Lower lobe of right lung (tissue), 2 donors: ENCODE measurements at regions not wholly inside any gene's neighbourhood (a gene's known extent, or its start where the extent isn't known, plus 50 kb on each side); places are given as distances from the start of the nearest gene placed in this dataset.

Experiments used
- ATAC-seq, 2 donors: fragments of 200-7000 bp; cut with Tn5 transposase; one replicate each; pipeline ENCODE4 v1.9.1; 2020 to 2022; ENCODE audit warnings: mild to moderate bottlenecking in 2 of 2, moderate library complexity in 2 of 2
- DNase-seq: peaks from one replicate; pipeline ENCODE4 v3.0.0-alpha.2; 2020
- H3K27ac ChIP-seq: fragments of 200-600 bp; one replicate; pipeline ENCODE4 v1.8.0; 2022
- H3K27me3 ChIP-seq: fragments of 200-600 bp; one replicate; pipeline ENCODE4 v1.8.0; 2022; ENCODE audit warnings: low read depth
- H3K36me3 ChIP-seq: fragments of 200-600 bp; one replicate; pipeline ENCODE4 v1.8.0; 2022; ENCODE audit warnings: mild to moderate bottlenecking
- H3K4me1 ChIP-seq: fragments of 200-600 bp; one replicate; pipeline ENCODE4 v1.8.0; 2022
- H3K4me3 ChIP-seq: fragments of 200-600 bp; one replicate; pipeline ENCODE4 v1.8.0; 2022; ENCODE audit warnings: mild to moderate bottlenecking
- H3K9me3 ChIP-seq: fragments of 200-600 bp; one replicate; pipeline ENCODE4 v1.8.0; 2022
- CTCF ChIP-seq: fragments of 200-600 bp; IDR thresholded peaks from one replicate; pipeline ENCODE4 v1.8.0; 2022; ENCODE audit warnings: antibody characterized with exemption, mild to moderate bottlenecking
- intact Hi-C: fragments of 100-400 bp; cut with DNase I; formaldehyde crosslinking; loops from one replicate; pipeline ENCODE4 v1.11.0; 2022
- donor health status: DM: no; HTN: yes; CAD: no; lungs with severe emphysema.

- Histone ChIP-seq H3K4me3 (no peak overlapping the region), H3K27me3 (no peaks in the 10 kb centered on the region), H3K36me3 (no peaks in the 10 kb centered on the region), H3K9me3 (peaks cover 3% of the 10 kb centered on the region), H3K27ac (no peak overlapping the region), H3K4me1 (no peaks in the 10 kb centered on the region)
- DNase-seq (no peak), ATAC-seq (no peak)
- intact Hi-C loops: no loop called here
- TF ChIP-seq CTCF: no peak
Measured at GRCh38 chr22:49298834-49299750, 528.6 kb downstream of the BRD1 start.

DNA sequence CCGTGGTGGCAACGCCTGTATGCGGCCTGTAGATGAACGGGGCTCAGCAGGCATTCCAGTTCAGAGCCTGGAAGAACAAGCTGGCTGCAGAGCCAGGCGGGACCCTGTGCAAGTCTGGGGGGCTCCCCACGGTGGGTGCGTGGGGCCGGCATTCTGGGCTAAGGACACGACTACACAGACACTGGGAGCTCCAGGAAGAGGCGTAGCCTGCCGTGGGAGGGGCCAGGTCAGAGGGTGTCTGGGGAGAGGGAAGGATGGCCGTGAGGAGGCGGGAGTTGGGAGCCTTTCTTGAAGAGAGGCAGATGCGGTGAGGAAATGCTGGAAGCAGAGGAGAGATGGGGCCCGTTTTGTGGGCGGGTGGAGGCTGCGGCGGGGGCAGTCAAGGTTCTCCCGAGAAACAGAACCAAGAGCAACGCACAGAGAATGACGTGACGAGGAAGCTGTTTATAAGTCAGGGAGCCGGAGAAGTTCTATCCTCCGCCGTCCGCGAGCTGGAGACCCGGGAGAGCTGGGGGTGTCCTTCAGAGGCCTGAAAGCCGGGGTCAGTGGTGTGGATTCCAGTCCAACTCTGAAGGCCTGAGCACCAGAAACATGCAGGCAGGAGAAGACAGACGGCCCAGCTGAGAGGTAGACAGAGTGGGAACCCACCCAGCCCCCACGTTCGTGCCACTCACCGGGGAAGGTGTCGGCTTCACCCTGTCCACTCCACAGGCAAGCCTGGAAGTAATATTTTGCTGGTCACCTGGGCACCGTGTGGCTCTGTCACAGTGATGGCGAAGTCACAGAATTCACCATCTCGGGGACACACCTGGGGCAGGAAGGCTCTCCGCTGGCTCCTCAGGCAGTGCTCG lies 529.6 kb downstream of the BRD1 start:
- no peak overlapping the region for H3K4me3 ChIP-seq
- no peak overlapping the region for H3K27ac ChIP-seq
- no peak for TF ChIP-seq CTCF
- ATAC-seq (no peak), DNase-seq (no peak)
- peaks cover 8% of the 10 kb centered on the region for H3K9me3 ChIP-seq
- H3K27me3 ChIP-seq: no peaks in the 10 kb centered on the region
- no peaks in the 10 kb centered on the region for H3K36me3 ChIP-seq
- intact Hi-C loops: no loop called here
- no peaks in the 10 kb centered on the region for H3K4me1 ChIP-seq

DNA sequence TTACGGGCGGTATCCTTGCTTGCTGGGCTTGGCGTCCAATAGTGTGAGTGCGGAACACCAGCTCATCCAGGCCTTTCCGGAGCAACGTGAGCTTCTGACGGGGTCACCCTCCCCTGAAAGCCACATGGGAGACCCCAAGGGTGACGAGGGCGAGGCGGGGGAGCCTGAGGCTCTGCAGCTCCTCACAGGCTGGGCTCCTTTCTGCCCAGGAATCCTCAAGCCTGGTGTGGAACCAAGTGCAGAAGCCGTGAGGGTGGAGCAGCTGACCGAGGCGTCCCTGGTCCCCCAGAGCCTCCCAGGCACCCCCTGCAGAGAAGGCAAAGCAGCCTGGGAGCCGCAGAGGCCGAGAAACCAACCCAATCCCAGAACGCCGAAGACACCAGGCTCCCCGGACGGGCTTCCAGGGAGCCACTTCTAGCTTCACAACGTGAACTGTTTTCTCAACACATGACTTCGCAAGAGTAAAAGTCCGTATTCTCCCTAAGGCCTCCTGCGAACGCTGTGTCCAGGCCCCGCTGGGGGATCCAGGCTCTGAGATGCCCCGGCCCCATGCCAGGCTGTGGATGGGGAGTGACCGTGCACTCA lies 530.3 kb downstream of the BRD1 start:
- Histone ChIP-seq H3K36me3 (no peaks in the 10 kb centered on the region), H3K27ac (no peak overlapping the region), H3K9me3 (peaks cover 10% of the 10 kb centered on the region), H3K4me1 (no peaks in the 10 kb centered on the region), H3K27me3 (no peaks in the 10 kb centered on the region), H3K4me3 (no peak overlapping the region)
- no peak for DNase-seq
- intact Hi-C loops: no loop called here
- ATAC-seq: no peak
- TF ChIP-seq CTCF: no peak

GRCh38 chr22:49296561-49296960 lies 531.1 kb downstream of the BRD1 start:
- DNase-seq: no peak
- Histone ChIP-seq H3K4me1 (no peaks in the 10 kb centered on the region), H3K27me3 (peaks cover 5% of the 10 kb centered on the region), H3K4me3 (no peak overlapping the region), H3K9me3 (peaks cover 10% of the 10 kb centered on the region), H3K36me3 (no peaks in the 10 kb centered on the region), H3K27ac (no peak overlapping the region)
- ATAC-seq: no peak
- intact Hi-C loops: no loop called here
- no peak for TF ChIP-seq CTCF

DNA sequence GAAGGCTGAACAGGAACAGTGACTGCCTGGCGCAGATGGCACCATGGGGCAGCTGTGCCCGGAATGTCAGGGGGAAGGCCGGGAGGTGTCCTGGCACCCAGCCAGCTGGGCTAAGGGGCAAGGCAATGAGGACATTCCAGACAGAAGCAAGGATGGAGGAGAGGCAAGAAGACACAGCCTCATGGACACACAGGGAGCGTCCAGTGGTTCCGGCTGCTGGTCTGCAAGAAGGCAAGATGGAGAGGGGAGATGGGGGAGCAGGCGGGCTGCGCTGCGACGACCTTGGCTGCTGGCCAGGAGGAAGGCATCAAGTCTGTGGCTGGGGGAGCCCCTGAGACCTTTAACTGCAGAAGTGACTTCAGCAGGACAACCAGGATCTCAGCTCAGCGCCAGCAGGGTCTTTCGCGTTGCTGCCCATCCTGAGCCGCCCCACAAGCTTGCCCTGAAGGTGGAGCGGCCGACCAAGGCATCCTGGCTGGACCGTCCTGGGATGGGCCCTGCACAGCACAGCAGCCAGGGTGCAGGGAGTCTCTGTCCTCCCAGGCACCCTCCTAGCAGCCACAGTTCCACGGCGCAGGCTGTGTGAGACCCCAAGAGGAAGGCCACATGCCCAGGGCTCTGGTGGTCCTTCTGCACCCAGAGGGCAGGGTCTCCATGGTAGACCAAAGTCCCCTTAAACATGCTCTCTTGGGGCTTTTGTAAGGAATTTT lies 531.7 kb downstream of the BRD1 start:
- DNase-seq (no peak), ATAC-seq (no peak)
- no peaks in the 10 kb centered on the region for H3K36me3 ChIP-seq
- intact Hi-C loops: no loop called here
- peaks cover 11% of the 10 kb centered on the region for H3K27me3 ChIP-seq
- peaks cover 10% of the 10 kb centered on the region for H3K9me3 ChIP-seq
- TF ChIP-seq CTCF: no peak
- no peaks in the 10 kb centered on the region for H3K4me1 ChIP-seq
- no peak overlapping the region for H3K27ac ChIP-seq
- no peak overlapping the region for H3K4me3 ChIP-seq
